ENCODE measurements at regions not wholly inside any gene's neighbourhood (a gene's known extent, or its start where the extent isn't known, plus 50 kb on each side); places are given as distances from the start of the nearest gene placed in this dataset.

GRCh38 chr13:85651440-85651839 is 147.8 kb downstream of the SLITRK6 start:
- WGBS (ENCODE audit: insufficient coverage): 91% methylated on average over 1 of the region's 4 CpGs
- no peak for TF ChIP-seq EZH2 (IDR thresholded peaks at IDR 0.05; ENCODE audit: borderline replicate concordance, insufficient read depth, low read depth, low read length, poor library complexity, severe bottlenecking)
- no peak for TF ChIP-seq CTCF (IDR thresholded peaks at IDR 0.05)
- no peaks in the 10 kb centered on the region for H3K4me1 ChIP-seq (ENCODE audit: control insufficient read depth in 2 of 2, insufficient read depth in 2 of 2, low read length in 2 of 2)
- no peaks in the 10 kb centered on the region for H3K27me3 Mint-ChIP-seq
- no peak overlapping the region for H3K4me2 ChIP-seq (replicated peaks; ENCODE audit: low read depth, low read length, poor library complexity, severe bottlenecking)
- no peaks in the 10 kb centered on the region for H3K27me3 ChIP-seq (replicated peaks in 1 of 4; ENCODE audit: control extremely low read depth in 1 of 4, control insufficient read depth in 3 of 4, insufficient read depth in 4 of 4, low read length in 3 of 4)
- H3K27ac ChIP-seq (ENCODE audit: low read length in 2 of 2): no peak overlapping the region
- H2AFZ ChIP-seq (ENCODE audit: insufficient read depth, low read depth, low read length, poor library complexity, severe bottlenecking): no peak overlapping the region
- H4K20me1 ChIP-seq (ENCODE audit: control insufficient read depth, insufficient read depth, low read length, poor library complexity, severe bottlenecking): no peaks in the 10 kb centered on the region
- ATAC-seq (ENCODE audit: low read depth) (no peak), DNase-seq (no peak)
- ChIA-PET POLR2A (no interaction called here), CTCF (no interaction called here)
- H3K9me3 Mint-ChIP-seq (ENCODE audit: insufficient read depth): peaks cover 14% of the 10 kb centered on the region
- intact Hi-C loops (cut with micrococcal nuclease): no loop called here
- H3K36me3 ChIP-seq (replicated peaks in 1 of 2; ENCODE audit: control extremely low read depth in 1 of 2, control insufficient read depth in 1 of 2, extremely low read depth in 1 of 2, insufficient read depth in 2 of 2, low read length in 1 of 2): no peaks in the 10 kb centered on the region
- no peaks in the 10 kb centered on the region for H3K4me1 Mint-ChIP-seq
- no peak overlapping the region for H3K9ac ChIP-seq (ENCODE audit: low read length)
- no peak overlapping the region for H3K4me3 ChIP-seq (ENCODE audit: control extremely low read depth in 1 of 5, extremely low read depth in 1 of 5, insufficient read depth in 1 of 5, low read depth in 2 of 5, low read length in 4 of 5)
- no peak overlapping the region for H3K4me3 Mint-ChIP-seq
- no peak overlapping the region for H3K27ac Mint-ChIP-seq
- no peaks in the 10 kb centered on the region for H3K79me2 ChIP-seq (ENCODE audit: control insufficient read depth, insufficient read depth, low read length)
- H3K9me3 ChIP-seq (ENCODE audit: control extremely low read depth in 1 of 3, control insufficient read depth in 2 of 3, insufficient read depth in 1 of 3, low read length in 2 of 3): no peaks in the 10 kb centered on the region

GRCh38 chr13:85650613-85651012 is 148.6 kb downstream of the SLITRK6 start:
- CTCF ChIA-PET: no interaction called here
- Mint-ChIP-seq H3K4me1 (no peaks in the 10 kb centered on the region), H3K27me3 (no peaks in the 10 kb centered on the region), H3K9me3 (ENCODE audit: insufficient read depth) (peaks cover 14% of the 10 kb centered on the region), H3K4me3 (no peak overlapping the region), H3K27ac (no peak overlapping the region)
- no peak overlapping the region for H2AFZ ChIP-seq (ENCODE audit: insufficient read depth, low read depth, low read length, poor library complexity, severe bottlenecking)
- H3K4me1 ChIP-seq (ENCODE audit: control insufficient read depth in 2 of 2, insufficient read depth in 2 of 2, low read length in 2 of 2): no peaks in the 10 kb centered on the region
- no peak for ATAC-seq (ENCODE audit: low read depth)
- H3K9ac ChIP-seq (ENCODE audit: low read length): no peak overlapping the region
- H4K20me1 ChIP-seq (ENCODE audit: control insufficient read depth, insufficient read depth, low read length, poor library complexity, severe bottlenecking): no peaks in the 10 kb centered on the region
- no peaks in the 10 kb centered on the region for H3K36me3 ChIP-seq (replicated peaks in 1 of 2; ENCODE audit: control extremely low read depth in 1 of 2, control insufficient read depth in 1 of 2, extremely low read depth in 1 of 2, insufficient read depth in 2 of 2, low read length in 1 of 2)
- H3K9me3 ChIP-seq (ENCODE audit: control extremely low read depth in 1 of 3, control insufficient read depth in 2 of 3, insufficient read depth in 1 of 3, low read length in 2 of 3): no peaks in the 10 kb centered on the region
- 93% methylated on average over 2 of the region's 2 CpGs for whole genome bisulfite sequencing (ENCODE audit: insufficient coverage)
- no peak for DNase-seq
- H3K27me3 ChIP-seq (replicated peaks in 1 of 4; ENCODE audit: control extremely low read depth in 1 of 4, control insufficient read depth in 3 of 4, insufficient read depth in 4 of 4, low read length in 3 of 4): no peaks in the 10 kb centered on the region
- POLR2A ChIA-PET: no interaction called here
- no peaks in the 10 kb centered on the region for H3K79me2 ChIP-seq (ENCODE audit: control insufficient read depth, insufficient read depth, low read length)
- no peak overlapping the region for H3K4me3 ChIP-seq (ENCODE audit: control extremely low read depth in 1 of 5, extremely low read depth in 1 of 5, insufficient read depth in 1 of 5, low read depth in 2 of 5, low read length in 4 of 5)
- intact Hi-C loops (cut with micrococcal nuclease): no loop called here
- no peak overlapping the region for H3K4me2 ChIP-seq (replicated peaks; ENCODE audit: low read depth, low read length, poor library complexity, severe bottlenecking)
- no peak for TF ChIP-seq EZH2 (IDR thresholded peaks at IDR 0.05; ENCODE audit: borderline replicate concordance, insufficient read depth, low read depth, low read length, poor library complexity, severe bottlenecking)
- no peak for TF ChIP-seq CTCF (IDR thresholded peaks at IDR 0.05)
- H3K27ac ChIP-seq (ENCODE audit: low read length in 2 of 2): no peak overlapping the region

Data from B cell (primary cell).